GM21717 (cell line): ENCODE measurements at regions not wholly inside any gene's neighbourhood (a gene's known extent, or its start where the extent isn't known, plus 50 kb on each side); places are given as distances from the start of the nearest gene placed in this dataset.
"Not testable (repeated sequence)": the region's sequence is repeated elsewhere in the genome, so short reads cannot be mapped to it uniquely, and the experiment has no call there.

Experiments used
- ATAC-seq: cut with Tn5 transposase; IDR thresholded peaks from one replicate; pipeline ENCODE4 v1.9.1; 2021; ENCODE audit warnings: mild to moderate bottlenecking, moderate library complexity; ENCODE audit not compliant: unreplicated experiment

DNA sequence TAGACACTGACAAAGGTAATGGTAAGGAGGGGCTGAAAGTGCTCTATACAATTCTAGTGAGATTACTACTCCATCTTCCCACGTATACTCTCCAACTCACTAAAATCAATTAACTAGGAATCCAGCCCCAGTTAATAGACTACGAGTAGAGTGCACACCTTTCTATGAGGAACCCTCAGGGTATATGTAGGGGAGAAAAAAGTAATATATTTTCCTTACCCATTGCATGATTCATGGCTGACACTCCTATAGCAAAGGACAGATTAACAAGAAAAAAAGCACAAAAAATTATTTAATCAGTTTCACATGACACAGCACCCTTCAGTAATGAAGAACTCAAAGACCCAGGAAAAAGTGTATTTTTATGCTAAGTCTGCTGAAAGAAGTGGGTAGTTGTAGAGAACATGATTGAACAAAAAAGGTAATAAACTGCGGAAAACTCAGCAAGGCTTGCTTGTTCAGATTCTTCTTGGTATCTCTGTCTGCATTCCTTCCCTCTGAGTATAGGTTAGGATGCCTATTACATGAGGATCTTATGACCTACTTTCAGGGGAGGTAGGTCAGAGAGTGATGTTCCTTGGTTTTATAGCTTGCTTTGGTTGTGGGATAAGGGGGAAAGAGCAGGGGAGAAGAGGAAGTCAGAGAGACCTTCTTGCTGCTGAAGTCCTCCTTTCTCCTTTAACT, 342.0 kb upstream of the DLGAP1 start:
- ATAC-seq: no peak

DNA sequence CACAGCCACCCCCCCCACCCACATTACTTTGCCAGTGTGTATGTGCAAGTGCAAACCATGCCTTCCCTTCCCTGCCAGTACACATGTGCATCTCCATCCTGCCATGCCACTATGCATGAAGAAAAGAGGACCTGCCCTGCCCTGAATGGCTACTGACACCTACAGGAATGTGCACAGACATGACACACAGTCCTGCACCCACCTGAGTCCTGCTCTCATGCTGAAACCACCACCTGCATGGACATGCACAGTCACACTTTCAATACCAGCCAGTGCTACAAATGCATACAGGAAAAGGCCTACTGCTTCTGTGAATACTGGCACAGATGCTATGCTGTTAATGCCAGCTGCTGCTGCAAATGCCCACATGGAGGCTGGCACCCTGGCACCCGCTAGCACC, 334.4 kb upstream of the DLGAP1 start:
- no peak for ATAC-seq

DNA sequence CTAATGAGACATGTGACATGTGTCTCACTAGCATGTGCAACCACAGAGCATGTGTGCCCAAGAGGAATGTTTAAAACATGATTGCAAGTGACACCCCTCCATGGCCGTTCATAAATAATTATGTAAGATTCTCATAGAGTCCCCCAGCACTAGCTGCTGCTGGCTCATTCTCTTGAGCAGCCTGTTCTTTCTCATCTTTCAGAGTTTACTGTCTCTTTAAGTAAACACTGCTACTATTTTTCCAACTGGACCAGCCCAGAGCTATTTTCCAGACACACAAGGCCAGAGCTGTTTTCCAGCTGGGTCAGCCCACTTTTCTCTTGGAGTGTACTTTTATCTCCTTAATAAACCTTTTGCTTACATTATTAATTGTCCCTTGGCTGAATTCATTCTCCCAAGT, 326.8 kb upstream of the DLGAP1 start:
- ATAC-seq: no peak

DNA sequence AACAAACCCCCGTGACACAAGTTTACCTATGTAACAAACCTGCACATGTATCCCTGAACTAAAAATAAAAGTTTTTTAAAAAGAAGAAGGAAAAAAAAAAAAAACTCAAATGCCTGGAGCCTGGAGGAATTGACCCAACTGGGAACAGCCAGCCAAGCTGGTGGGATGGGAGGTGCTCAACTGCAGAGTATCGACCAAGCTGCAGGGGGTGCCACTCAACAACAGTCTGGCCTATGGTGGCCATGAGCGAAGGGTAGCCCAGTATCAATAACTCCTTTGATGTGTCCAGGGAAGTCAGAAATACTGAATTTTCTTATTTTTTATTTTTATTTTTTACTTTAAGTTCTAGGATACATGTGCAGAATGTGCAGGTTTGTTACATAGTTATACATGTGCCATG, 310.3 kb upstream of the DLGAP1 start:
- ATAC-seq: no peak

DNA sequence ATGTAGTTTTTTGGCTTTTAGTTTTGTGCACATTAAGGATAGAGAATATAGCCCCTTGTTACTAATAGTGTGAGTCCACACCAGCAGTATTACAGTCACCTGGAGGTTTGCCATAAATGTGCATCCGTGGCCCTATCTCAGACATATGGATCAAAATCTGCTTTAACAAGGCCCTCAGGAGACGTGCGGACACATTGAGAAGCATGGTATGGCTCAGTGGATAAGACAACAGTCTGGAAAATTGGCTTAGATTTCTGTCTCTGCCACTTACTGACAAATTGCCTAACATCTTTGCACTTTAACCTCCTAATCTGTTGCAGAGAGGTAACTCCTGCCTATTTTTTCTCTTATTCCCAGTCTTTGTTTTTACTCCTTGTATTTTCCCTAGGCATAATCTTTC, 307.2 kb upstream of the DLGAP1 start:
- ATAC-seq: no peak

DNA sequence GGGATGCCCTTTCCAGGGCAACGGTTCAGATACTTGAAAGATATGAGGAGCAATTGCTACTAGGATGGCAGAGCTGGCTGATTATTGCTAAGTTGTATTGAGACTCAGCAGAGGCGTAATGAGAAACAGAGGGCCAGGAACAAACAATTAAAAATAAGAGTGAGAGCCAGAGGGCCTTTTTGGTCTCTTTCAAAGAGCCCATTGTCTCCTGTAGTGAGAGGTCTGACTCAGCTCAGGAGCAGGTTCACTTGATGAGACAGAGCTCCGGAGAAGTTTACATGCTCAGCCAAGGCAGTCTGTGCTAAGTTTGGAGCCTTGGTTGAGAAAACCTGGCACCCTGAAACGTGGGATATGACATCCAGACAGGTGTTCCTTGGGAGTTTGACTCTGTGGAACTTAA, 303.9 kb upstream of the DLGAP1 start:
- ATAC-seq: no peak

DNA sequence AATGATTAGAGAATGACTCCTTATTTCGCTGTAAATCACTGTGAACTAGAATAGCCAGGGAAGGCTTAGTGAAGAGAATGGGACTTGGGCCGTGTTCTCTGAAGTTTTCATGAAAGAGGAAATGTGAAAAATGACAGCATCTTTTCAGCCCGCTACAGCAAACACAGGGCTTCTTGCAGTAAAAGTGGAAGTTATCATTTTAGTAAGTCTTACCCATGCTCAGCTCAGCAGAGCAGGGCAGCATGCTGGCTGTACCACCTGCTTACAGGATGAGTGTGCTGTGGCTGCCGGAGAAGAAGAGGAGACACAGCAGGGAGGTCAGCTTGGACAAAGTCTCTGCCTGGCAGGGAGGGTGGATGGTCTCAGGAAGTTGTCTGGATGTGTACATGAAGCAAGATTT, 300.7 kb upstream of the DLGAP1 start:
- peak; percentile 72 for ATAC-seq

DNA sequence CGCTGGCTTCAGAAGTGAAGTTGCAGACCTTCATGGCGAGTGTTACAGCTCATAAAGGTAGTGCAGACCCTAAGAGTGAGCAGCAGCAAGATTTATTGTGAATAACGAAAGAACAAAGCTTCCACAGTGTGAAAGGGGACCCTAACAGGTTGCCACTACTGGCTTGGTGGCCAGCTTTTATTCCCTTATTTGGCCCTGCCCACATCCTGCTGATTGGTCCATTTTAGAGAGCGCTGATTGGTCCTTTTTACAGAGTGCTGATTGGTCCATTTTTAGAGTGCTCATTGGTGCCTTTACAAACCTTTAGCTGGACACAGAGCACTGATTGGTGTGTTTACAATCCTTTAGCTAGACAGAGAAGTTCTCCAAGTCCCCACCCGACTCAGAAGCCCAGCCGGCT, 298.0 kb upstream of the DLGAP1 start:
- not testable (repeated sequence) for ATAC-seq

DNA sequence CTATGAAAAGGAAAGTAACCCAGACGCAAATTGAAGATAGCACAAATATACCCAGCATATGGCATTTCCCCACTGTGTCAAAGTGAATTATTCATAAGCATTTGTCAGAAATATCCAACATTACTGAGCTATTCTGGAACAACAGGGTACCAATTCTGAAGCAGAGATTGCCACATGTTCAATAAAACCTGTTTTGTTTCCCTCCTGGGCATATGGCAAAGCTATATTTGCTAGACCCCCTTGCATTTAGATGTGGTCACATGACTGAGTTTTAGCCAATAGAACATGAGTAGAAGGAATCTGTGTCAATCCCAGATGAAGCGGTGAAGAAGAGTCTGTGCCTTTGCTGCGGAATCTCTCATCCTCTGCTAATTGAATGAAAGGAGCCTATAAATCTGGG, 296.4 kb upstream of the DLGAP1 start:
- no peak for ATAC-seq

DNA sequence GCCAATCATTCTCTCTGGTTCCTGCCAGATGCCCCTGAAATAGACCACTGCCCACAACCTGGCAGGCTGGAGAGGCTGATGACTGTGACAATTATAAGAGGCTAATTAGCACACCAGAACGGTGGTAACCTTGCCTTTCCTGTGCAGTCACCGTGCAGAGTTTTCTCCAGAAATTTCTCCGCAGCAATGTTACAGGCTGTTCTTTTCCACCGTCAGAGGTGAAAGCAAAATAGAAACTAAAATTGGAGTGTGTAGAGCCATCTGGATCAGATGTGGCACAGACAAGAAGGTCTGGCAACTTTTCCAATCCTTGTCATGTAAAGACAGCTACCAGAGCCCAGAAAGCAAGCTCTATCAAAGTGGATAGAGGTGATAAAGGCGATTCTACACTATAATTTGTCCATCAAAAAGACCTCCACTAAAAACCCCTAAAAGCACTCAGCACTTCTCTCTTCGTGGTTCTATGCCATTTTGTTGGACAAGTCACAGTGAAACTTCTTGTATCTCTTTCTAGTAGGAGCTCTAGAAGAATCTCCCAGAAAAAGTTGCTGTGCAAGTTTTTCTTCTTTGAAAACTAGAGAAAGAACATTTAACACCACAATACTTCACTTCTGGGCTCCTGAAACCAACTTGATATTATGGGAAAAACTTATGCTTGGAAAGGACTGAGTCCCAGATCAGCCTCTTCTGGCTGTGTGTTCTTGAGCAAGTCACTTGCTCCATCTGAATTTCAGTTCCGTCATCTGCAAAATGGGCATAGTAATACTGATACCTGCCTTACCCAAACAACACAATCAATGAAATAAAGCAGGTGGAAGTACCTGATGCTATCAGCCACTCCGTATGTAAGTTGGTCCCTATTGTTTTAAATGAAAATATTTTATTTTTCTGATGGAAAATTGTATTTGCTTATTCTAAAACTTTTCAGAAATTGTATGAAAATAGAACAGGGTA, 295.6 kb upstream of the DLGAP1 start:
- ATAC-seq: peak; percentile 51

DNA sequence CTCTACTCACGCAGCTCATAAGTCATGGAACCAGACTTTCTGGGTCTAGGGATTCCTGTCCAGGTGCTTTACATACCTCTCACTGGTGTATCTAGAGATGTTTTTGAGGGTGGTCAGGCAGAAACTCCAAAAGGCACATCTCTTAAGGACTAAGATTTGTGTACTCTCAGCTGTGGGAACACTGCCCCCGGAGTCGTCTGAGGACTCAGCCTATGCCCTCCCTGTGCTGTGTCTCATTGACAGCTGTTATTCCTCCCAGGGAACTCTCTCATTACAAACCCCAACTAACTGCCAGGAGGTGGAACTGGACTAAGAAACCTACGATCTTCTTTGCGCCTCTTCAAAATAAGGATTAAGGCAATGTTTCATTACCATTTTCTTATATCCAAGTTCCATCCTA, 293.9 kb upstream of the DLGAP1 start:
- ATAC-seq: no peak

DNA sequence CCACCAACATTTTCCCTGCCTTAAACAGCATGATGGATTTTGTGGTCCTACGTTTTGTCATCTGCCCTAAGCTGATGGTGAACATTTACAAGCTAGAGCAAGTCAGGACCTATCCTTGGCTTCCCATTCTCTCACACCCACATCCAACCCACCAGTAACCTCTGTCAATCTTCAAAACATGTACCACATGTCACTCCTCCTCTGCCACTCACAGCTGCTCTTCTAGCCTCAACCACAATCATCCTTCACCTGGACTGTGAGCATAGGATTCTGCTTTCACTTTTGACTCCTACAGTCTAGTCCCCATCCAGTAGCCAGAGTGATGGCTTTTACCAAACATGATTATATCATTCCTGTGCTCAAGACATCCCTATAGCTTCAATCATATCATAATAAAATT, 279.8 kb upstream of the DLGAP1 start:
- no peak for ATAC-seq

DNA sequence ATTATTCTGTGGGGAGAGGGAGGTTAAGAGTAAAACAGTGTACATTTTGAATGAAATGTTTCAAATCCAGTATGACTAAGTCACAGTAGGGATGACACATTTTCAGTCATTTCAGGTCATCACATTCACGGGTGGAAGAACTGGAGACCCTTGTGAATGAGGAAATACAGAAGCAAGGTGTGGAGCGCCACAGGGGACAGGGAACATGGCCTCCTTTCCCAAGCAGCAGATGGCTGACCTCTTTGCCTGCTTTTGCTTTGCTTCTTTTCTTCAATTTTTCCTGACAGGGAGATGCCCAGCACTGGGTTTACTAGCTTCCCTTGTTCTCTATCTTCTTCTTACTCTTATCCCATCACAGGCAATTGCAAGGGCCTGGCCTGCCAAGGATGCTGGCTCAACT, 278.9 kb upstream of the DLGAP1 start:
- no peak for ATAC-seq

DNA sequence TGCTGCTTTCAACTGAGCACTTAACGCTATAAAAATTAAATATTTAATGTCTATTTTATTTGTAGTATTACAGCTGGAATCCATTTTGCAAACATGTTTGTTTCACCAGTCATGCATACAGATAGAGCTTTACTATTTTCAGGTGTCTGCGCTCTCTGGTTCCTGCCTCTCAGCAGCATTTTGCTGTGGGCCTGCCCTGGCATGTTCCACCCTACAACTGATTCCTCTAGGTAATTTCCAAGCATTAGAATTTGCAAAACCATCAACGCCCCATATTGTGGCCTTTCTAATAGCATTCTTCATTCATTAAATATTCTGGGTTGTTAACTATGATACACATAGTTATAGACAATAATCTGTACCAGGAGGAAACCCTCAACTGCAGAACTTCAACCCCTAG, 266.4 kb upstream of the DLGAP1 start:
- no peak for ATAC-seq

DNA sequence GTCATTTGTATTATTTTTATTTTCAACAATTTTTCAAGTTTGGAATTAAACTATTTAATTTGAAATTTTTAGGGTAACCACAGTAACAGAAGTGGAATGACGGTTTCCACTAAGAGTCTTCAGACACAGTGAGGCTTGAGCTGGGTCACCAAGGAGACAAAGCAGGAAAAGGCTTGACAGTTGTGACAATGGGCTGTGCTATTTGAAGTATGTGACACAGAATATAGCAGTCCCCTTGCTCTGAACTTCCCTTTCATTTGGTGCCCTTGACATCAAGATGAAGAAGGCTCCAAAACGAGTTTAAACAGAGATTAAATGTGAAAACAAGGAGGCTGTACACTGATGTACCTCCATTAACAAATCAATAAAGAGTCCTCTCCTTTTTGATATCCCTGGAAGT, 265.4 kb upstream of the DLGAP1 start:
- no peak for ATAC-seq

DNA sequence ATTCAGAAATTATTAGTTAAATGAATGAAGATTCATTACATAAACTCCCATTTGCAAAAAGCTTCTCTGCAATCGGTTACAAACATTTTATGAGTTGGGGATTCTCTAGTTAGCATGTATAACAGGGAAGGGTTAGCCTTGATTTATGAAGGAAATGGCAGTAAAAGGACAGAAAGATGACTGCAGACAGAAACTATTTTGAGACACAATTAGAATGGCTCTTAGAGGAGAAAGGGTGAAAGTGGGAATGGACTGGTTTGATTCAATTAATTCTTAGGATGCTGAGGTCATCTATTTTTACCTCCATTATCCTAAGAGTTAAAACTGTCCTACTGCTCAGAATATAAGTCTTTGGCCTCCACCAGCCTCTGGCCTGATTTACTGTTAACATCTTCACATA, 250.8 kb upstream of the DLGAP1 start:
- ATAC-seq: no peak

DNA sequence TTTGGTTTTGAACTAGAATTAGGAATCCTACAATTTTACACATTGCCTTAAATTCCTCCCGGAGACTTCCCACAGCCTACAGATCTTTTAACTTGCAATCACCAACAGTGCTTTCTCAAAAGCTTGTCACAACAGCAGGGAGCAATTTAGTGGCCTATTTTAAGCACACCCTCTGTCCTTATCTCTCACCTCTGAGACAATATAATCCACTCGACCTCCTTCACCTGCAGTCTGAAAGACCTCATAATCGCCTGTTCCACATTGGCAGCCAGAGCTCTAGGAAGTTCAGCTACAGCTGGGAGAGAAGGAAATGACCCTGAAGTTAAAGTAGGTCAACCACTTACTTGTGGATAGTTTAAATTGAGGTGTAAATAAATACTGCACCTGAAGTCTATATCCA, 249.7 kb upstream of the DLGAP1 start:
- ATAC-seq: no peak

DNA sequence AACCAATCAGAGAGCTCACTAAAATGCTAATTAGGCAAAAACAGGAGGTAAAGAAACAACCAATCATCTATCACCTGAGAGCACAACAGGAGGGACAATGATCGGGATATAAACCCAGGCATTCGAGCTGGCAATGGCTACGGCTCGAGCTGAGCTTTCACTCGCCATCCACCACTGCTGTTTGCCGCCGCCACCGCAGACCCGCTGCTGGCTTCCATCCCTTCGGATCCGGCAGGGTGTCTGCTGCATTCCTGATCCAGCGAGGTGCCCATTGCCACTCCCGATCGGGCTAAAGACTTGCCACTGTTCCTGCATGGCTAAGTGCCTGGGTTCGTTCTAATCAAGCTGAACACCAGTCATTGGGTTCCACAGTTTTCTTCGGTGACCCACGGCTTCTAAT, 236.7 kb upstream of the DLGAP1 start:
- ATAC-seq: no peak

DNA sequence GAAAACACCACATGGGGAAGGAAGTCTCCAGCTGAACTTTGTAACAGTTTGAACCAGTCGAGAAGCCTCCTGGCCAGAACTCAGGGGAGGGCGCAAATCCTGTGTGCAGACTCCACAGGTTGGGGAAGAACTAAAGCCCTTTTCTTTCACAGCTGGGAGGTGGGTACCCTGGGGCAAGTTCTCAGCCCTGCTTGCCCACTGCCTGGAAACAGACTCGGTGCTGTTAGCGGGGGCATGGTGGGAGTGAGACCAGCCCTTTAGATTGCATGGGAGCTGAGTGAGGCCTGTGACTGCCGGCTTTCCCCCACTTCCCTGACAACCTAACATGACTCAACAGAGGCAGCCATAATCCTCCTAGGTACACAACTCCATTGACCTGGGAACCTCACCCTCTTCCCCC, 223.6 kb upstream of the DLGAP1 start:
- ATAC-seq: not testable (repeated sequence)

DNA sequence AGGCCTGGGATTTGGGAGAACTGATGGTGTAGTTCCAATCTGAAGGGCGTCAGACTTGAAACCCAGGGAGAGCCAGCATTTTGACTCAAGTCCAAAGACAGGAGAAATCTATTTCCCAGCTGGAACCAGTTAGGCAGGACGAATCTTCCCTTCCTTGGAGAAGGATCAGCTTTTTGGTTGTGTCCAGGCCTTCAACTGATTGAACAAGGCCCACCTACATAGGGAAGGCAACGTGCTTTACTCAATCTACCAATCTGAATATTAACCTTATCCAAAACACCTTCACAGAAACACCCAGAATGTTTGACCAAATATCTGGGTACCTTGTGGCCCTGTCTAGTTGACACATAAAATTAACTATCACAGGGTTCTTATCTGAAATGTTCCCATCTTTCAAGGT, 221.9 kb upstream of the DLGAP1 start:
- ATAC-seq: no peak

DNA sequence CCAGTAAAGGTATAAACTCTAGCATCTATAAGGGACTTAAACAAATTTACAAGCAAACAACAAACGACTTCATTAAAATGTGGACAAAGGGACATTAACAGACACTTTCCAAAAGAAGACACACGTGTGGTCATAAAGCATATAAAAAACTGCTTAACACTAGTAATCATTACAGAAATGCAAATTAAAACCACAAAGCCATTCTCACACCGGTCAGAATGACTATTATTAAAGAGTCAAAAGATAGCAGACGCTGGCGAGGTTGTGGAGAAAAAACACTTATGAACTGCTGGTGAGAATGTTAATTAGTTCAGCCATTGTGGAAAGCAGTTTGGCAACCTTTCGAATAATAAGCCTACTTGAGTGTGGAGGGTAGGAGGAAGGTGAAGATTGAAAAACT, 217.1 kb upstream of the DLGAP1 start:
- ATAC-seq: no peak

DNA sequence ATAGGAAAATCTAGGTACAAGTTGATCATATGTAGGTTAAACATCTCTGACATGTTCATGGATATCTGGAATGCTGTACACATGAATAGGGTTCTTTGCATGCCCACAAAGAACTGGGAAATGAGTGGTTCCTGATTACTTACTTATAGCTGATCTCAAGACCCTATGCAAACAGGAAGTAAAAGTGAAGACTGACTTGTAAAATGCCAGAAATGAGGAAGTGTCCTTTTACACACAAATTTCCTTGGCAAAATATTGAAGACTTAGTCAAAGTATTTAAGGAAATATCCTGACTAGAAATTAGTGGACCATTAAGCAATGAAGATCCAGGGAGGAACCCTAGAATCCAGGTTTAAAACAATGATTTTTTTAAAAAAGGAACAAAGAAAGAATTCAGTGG, 203.7 kb upstream of the DLGAP1 start:
- ATAC-seq: no peak
